ENCODE measurements at regions not wholly inside any gene's neighbourhood (a gene's known extent, or its start where the extent isn't known, plus 50 kb on each side); places are given as distances from the start of the nearest gene placed in this dataset.

DNA sequence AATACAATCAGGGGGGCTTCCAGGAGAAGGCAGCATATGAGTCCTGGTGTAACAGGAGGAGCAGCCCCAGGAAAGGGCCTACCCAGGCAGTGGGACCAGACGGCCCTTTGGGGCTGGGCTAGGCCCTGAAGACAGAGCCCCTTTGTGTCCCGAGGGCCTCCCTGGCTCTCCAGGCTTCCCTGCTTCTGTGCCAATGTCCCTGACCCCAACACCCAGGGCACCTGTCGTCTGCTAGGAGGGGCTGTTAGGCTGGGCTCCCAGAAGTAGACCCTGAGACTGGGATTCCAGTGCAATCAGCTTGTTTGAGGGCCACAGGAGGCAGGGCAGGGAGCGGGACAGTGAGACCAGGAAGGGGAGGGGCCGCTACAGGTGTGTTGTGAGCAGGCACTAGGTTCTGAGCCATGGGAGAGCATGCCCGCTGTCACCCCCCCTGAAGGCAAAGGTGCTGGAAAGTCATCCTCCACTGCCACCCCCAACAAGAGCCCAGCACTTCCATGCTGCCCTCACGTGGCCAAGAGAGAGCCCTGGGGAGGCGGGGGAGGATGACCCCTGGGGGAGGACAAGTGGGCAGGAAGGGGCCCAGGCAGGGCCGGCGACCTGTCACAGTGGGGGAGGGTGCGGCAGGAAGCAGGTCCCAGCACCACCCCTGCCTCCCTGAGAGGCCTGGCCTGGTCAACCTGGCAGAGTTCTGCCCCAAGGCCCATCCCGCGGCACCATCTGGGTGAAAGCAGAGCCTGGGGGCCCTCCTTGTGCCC lies 64.8 kb downstream of the ADRA2C start:
- no peak overlapping the region for H3K27ac ChIP-seq (ENCODE audit: control insufficient read depth, insufficient read depth, low read length)
- dilution Hi-C loops (cut with MboI; ENCODE audit: extremely low pct_ligation_motif_present, low sequenced_read_pairs) = no loop called here
- no peak overlapping the region for H2AFZ ChIP-seq (ENCODE audit: control insufficient read depth, low read length)
- H3K36me3 ChIP-seq (ENCODE audit: control insufficient read depth in 2 of 2, extremely low read depth in 1 of 2, insufficient read depth in 2 of 2, low read length in 2 of 2) = no peaks in the 10 kb centered on the region
- no peaks in the 10 kb centered on the region for H3K79me2 ChIP-seq (ENCODE audit: control insufficient read depth, insufficient read depth, low read length)
- no peak overlapping the region for H3K4me2 ChIP-seq (ENCODE audit: control insufficient read depth, extremely low read depth, insufficient read depth, low read depth, low read length)
- no peak for TF ChIP-seq EZH2 (IDR thresholded peaks at IDR 0.05; ENCODE audit: low read length)
- TF ChIP-seq CTCF (optimal IDR thresholded peaks at IDR 0.05 in 1 of 3, IDR thresholded peaks at IDR 0.05 in 1 of 3, conservative IDR thresholded peaks at IDR 0.05 in 1 of 3; ENCODE audit: extremely low read depth in 1 of 3, insufficient read depth in 2 of 3, low read length in 3 of 3) = no peak
- DNase-seq (ENCODE audit: low read depth, low spot score) (no peak), FAIRE-seq (no peak)
- H3K4me1 ChIP-seq (ENCODE audit: control insufficient read depth, extremely low read depth, insufficient read depth, low read length) = no peaks in the 10 kb centered on the region
- no peak overlapping the region for H3K4me3 ChIP-seq (ENCODE audit: control insufficient read depth in 2 of 3, extremely low read depth in 1 of 3, insufficient read depth in 2 of 3, low read depth in 1 of 3, low read length in 3 of 3)
- no peaks in the 10 kb centered on the region for H4K20me1 ChIP-seq (ENCODE audit: control insufficient read depth, extremely low read depth, insufficient read depth, low read length)
- H3K27me3 ChIP-seq (ENCODE audit: control insufficient read depth, extremely low read depth, insufficient read depth, low read length) = peaks cover 8% of the 10 kb centered on the region
- H3K9me1 ChIP-seq (ENCODE audit: control insufficient read depth, extremely low read depth, insufficient read depth, low read length) = no peaks in the 10 kb centered on the region
- no peaks in the 10 kb centered on the region for H3K9me3 ChIP-seq (ENCODE audit: control insufficient read depth, low read depth, low read length)
- no peak overlapping the region for H3K9ac ChIP-seq (ENCODE audit: control insufficient read depth, extremely low read depth, insufficient read depth, low read length)

DNA sequence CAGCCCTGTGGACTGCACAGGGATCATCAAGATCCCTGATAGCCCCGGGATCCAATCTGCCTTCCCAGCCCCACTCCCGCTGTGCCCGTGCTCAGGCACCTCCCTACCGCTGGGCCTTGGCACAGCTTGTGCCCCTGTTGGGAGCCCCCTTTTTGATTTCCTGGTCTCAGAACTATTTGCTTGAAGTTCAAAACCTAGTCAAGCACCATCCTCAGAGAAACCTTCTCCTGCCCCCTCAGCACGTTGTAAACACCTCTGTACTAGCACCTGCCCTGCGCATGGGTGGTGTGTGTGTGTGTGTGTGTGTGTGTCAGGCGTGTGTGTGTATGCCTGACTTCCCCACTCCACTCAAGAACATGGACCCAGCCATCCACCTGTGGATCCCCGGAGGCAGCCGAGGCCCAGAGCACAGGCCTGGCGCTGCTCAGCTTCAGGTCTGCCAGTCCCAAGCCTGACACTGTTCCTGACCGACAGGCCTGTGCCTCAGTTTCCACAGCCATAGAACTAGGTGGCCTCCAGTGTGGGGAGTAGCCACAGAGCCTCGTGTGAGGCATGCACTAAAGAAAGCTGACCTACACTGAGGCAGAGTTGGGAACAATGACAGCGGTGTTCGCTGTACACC lies 65.5 kb downstream of the ADRA2C start:
- Histone ChIP-seq H2AFZ (ENCODE audit: control insufficient read depth, low read length) (no peak overlapping the region), H3K9me3 (ENCODE audit: control insufficient read depth, low read depth, low read length) (no peaks in the 10 kb centered on the region), H3K9me1 (ENCODE audit: control insufficient read depth, extremely low read depth, insufficient read depth, low read length) (no peaks in the 10 kb centered on the region), H3K27me3 (ENCODE audit: control insufficient read depth, extremely low read depth, insufficient read depth, low read length) (peaks cover 11% of the 10 kb centered on the region), H3K4me2 (ENCODE audit: control insufficient read depth, extremely low read depth, insufficient read depth, low read depth, low read length) (no peak overlapping the region), H3K79me2 (ENCODE audit: control insufficient read depth, insufficient read depth, low read length) (no peaks in the 10 kb centered on the region), H3K4me1 (ENCODE audit: control insufficient read depth, extremely low read depth, insufficient read depth, low read length) (no peaks in the 10 kb centered on the region), H4K20me1 (ENCODE audit: control insufficient read depth, extremely low read depth, insufficient read depth, low read length) (no peaks in the 10 kb centered on the region), H3K4me3 (ENCODE audit: control insufficient read depth in 2 of 3, extremely low read depth in 1 of 3, insufficient read depth in 2 of 3, low read depth in 1 of 3, low read length in 3 of 3) (no peak overlapping the region), H3K36me3 (ENCODE audit: control insufficient read depth in 2 of 2, extremely low read depth in 1 of 2, insufficient read depth in 2 of 2, low read length in 2 of 2) (no peaks in the 10 kb centered on the region), H3K27ac (ENCODE audit: control insufficient read depth, insufficient read depth, low read length) (no peak overlapping the region), H3K9ac (ENCODE audit: control insufficient read depth, extremely low read depth, insufficient read depth, low read length) (no peak overlapping the region)
- DNase-seq (ENCODE audit: low read depth, low spot score) = no peak
- dilution Hi-C loops (cut with MboI; ENCODE audit: extremely low pct_ligation_motif_present, low sequenced_read_pairs) = no loop called here
- TF ChIP-seq EZH2 (IDR thresholded peaks at IDR 0.05; ENCODE audit: low read length) (no peak), CTCF (optimal IDR thresholded peaks at IDR 0.05 in 1 of 3, IDR thresholded peaks at IDR 0.05 in 1 of 3, conservative IDR thresholded peaks at IDR 0.05 in 1 of 3; ENCODE audit: extremely low read depth in 1 of 3, insufficient read depth in 2 of 3, low read length in 3 of 3) (no peak)
- no peak for FAIRE-seq
